Hepatocyte (in vitro differentiated cells): ENCODE measurements at regions not wholly inside any gene's neighbourhood (a gene's known extent, or its start where the extent isn't known, plus 50 kb on each side); places are given as distances from the start of the nearest gene placed in this dataset.

Experiments
- CTCF ChIP-seq: fragments of 200-600 bp; sonication (generic); IDR thresholded peaks from 2 replicates; pipeline ENCODE4 v1.5.1; 2016; ENCODE audit warnings: antibody characterized with exemption, mild to moderate bottlenecking; ENCODE audit not compliant: poor library complexity
- EZH2 ChIP-seq: fragments of 200-600 bp; sonication (generic); IDR thresholded peaks from 2 replicates; pipeline ENCODE4 v1.6.1; 2016; ENCODE audit warnings: antibody characterized with exemption, mild to moderate bottlenecking, borderline replicate concordance
- EZH2phosphoT487 ChIP-seq: fragments of 200-600 bp; sonication (generic); IDR thresholded peaks from one replicate; pipeline ENCODE4 v1.6.1; 2018; ENCODE audit warnings: antibody characterized with exemption, mild to moderate bottlenecking, low read depth, moderate library complexity; ENCODE audit not compliant: unreplicated experiment, severe bottlenecking

GRCh38 chr10:111249925-111250324 lies 173.1 kb downstream of the ADRA2A start:
- TF ChIP-seq CTCF (no peak), EZH2 (no peak), EZH2phosphoT487 (no peak)
